Urinary bladder (tissue), 3 donors: ENCODE measurements at regions not wholly inside any gene's neighbourhood (a gene's known extent, or its start where the extent isn't known, plus 50 kb on each side); places are given as distances from the start of the nearest gene placed in this dataset.

Experiments used
- DNase-seq: peaks from one replicate; pipeline ENCODE4 v3.0.0-alpha.2; 2015; ENCODE audit errors: extremely low spot score
- H3K27ac ChIP-seq: one replicate; pipeline ENCODE4 v1.5.1; 2013; ENCODE audit warnings: low read depth, mild to moderate bottlenecking, moderate library complexity
- H3K36me3 ChIP-seq: one replicate; pipeline ENCODE4 v1.6.1; 2013; ENCODE audit warnings: mild to moderate bottlenecking, moderate library complexity; ENCODE audit not compliant: insufficient read depth
- H3K4me1 ChIP-seq: one replicate; pipeline ENCODE4 v1.6.1; 2013; ENCODE audit warnings: mild to moderate bottlenecking, moderate library complexity; ENCODE audit not compliant: insufficient read depth
- H3K4me3 ChIP-seq: one replicate; pipeline ENCODE4 v1.5.1; 2013; ENCODE audit warnings: low read depth, low read length
- WGBS: extraction: QIAGEN DNeasy Blood & Tissue Kit; methylation state at CpG from one replicate; pipeline ENCODE4 v1.1.7; 2013; 5-methylcytosine and 5-hydroxymethylcytosine counted together
- donor health status: healthy with polysubstance abuse.
- donor health status: healthy.

DNA sequence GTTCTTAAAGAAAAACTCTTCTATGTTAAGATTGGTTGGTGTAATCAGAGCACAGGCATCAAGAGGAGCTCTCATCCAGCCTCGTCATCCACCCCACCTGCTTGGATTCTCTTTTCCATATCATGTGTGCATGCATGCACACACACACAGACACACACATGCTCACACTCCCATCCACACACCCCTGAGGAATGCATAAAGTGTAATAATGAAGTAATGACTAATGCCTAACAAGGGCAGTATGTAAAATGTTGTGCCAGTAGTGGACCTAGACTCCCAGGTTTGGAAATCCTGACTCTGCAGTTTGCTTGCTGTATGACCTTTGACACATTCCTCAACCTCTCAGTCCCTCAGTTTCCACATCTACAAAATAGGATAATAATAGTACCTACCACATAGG is 280.0 kb upstream of the ANKRD55 start:
- no peak for DNase-seq
- Histone ChIP-seq H3K4me1 (no peaks in the 10 kb centered on the region), H3K4me3 (no peak overlapping the region), H3K36me3 (no peaks in the 10 kb centered on the region), H3K27ac (no peak overlapping the region)
- WGBS, result 0% methylated on average over 1 of the region's 1 CpG

GRCh38 chr5:56512313-56512996 is 279.3 kb upstream of the ANKRD55 start:
- H3K36me3 ChIP-seq, result no peaks in the 10 kb centered on the region
- 73% methylated on average over 6 of the region's 6 CpGs for WGBS
- H3K4me3 ChIP-seq, result no peak overlapping the region
- DNase-seq, result no peak
- H3K27ac ChIP-seq, result no peak overlapping the region
- H3K4me1 ChIP-seq, result no peaks in the 10 kb centered on the region

GRCh38 chr5:56511326-56511841 is 278.3 kb upstream of the ANKRD55 start:
- WGBS, result 94% methylated on average over 2 of the region's 2 CpGs
- H3K4me3 ChIP-seq, result no peak overlapping the region
- no peaks in the 10 kb centered on the region for H3K36me3 ChIP-seq
- H3K27ac ChIP-seq, result no peak overlapping the region
- no peaks in the 10 kb centered on the region for H3K4me1 ChIP-seq
- DNase-seq, result no peak

DNA sequence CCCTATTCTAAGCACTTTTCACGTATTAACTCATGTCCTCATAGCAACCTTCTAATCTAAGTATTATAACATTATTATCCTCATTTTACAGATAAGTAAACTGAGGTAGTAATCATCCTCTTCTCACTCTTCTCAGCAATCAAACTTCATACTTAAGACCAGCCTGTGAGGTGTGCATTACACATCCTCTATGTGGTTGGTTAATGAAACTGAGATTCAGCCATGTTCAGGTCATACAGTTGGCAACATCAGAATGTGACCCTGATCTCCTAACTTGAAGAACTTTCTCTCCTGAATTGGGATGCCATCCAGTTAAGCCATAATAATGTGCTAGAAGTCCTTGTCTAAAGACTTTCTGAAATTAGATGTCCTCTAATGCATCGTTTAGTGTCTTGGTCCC is 275.1 kb upstream of the ANKRD55 start:
- H3K36me3 ChIP-seq, result no peaks in the 10 kb centered on the region
- no peaks in the 10 kb centered on the region for H3K4me1 ChIP-seq
- no peak overlapping the region for H3K4me3 ChIP-seq
- WGBS, result 92% methylated on average over 2 of the region's 2 CpGs
- DNase-seq, result no peak
- H3K27ac ChIP-seq, result no peak overlapping the region

DNA sequence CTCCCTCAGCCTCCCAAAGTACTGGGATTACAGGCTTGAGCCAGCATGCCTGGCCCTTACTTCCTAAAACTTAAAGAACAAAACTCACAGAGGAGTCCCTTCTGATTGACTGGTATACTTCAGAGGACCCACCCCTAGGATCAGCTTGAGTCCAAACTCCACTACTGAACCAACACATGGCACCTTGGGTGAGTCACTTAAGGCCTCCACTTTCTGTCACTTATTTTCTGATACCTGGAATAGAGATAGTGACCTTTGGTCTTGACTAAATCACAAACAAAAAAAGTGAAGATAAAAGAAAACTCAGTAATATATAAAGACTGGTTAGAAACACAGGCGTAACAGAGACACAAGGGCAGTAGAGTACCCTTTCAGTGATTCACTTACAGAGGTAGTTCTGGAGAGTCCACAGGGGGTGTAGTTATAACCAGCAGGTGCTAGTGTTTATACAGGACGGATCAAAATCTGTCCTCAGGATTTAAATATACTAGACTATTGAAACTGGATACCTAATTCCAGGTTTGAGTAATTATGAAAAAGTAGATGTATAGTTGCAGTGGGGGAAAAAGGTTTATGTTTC is 274.3 kb upstream of the ANKRD55 start:
- Histone ChIP-seq H3K4me3 (no peak overlapping the region), H3K4me1 (no peaks in the 10 kb centered on the region), H3K27ac (no peak overlapping the region), H3K36me3 (no peaks in the 10 kb centered on the region)
- DNase-seq, result no peak
- 92% methylated on average over 2 of the region's 2 CpGs for WGBS

GRCh38 chr5:56506211-56506965 is 273.3 kb upstream of the ANKRD55 start:
- DNase-seq, result no peak
- WGBS, result 80% methylated on average over 4 of the region's 4 CpGs

GRCh38 chr5:56503929-56504328 is 270.8 kb upstream of the ANKRD55 start:
- Histone ChIP-seq H3K36me3 (no peaks in the 10 kb centered on the region), H3K4me1 (no peaks in the 10 kb centered on the region), H3K4me3 (no peak overlapping the region), H3K27ac (no peak overlapping the region)
- 95% methylated on average over 3 of the region's 3 CpGs for WGBS
- DNase-seq, result no peak

More at GRCh38 chr5:56506211-56506965, 273.3 kb upstream of the ANKRD55 start:
- no peak overlapping the region for H3K27ac ChIP-seq
- H3K36me3 ChIP-seq, result no peaks in the 10 kb centered on the region
- no peak overlapping the region for H3K4me3 ChIP-seq
- H3K4me1 ChIP-seq, result no peaks in the 10 kb centered on the region

- 83% methylated on average over 5 of the region's 5 CpGs for WGBS
- H3K4me1 ChIP-seq, result no peaks in the 10 kb centered on the region
- no peaks in the 10 kb centered on the region for H3K36me3 ChIP-seq
- H3K4me3 ChIP-seq, result no peak overlapping the region
- DNase-seq, result no peak
- no peak overlapping the region for H3K27ac ChIP-seq
Measured at GRCh38 chr5:56501781-56502557, 268.8 kb upstream of the ANKRD55 start.

GRCh38 chr5:56499901-56500300 is 266.8 kb upstream of the ANKRD55 start:
- WGBS, result 81% methylated on average over 5 of the region's 5 CpGs
- H3K4me1 ChIP-seq, result no peaks in the 10 kb centered on the region

DNA sequence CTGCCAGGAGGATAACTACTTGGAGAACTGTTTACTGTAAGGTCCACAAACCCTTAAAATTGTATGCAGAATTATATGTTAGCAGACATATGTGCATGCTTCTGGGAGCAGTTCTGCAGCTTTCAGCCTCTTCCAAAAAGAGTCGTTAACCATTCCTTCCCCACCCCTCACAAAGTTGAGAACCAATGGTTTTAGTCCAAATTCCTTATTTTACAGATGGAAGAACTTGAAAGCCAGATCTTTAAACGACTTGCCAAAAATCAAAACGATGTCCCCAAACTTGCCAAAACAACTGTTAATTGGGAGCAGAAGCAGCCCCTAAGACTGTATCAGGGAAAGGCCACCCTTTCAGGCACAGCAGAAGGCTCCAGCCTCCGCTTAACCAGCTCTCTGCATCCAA is 266.4 kb upstream of the ANKRD55 start:
- no peaks in the 10 kb centered on the region for H3K36me3 ChIP-seq
- 70% methylated on average over 4 of the region's 4 CpGs for WGBS
- DNase-seq, result no peak

More at GRCh38 chr5:56499901-56500300, 266.8 kb upstream of the ANKRD55 start:
- no peak for DNase-seq
- no peak overlapping the region for H3K4me3 ChIP-seq
- no peak overlapping the region for H3K27ac ChIP-seq
- no peaks in the 10 kb centered on the region for H3K36me3 ChIP-seq

DNA sequence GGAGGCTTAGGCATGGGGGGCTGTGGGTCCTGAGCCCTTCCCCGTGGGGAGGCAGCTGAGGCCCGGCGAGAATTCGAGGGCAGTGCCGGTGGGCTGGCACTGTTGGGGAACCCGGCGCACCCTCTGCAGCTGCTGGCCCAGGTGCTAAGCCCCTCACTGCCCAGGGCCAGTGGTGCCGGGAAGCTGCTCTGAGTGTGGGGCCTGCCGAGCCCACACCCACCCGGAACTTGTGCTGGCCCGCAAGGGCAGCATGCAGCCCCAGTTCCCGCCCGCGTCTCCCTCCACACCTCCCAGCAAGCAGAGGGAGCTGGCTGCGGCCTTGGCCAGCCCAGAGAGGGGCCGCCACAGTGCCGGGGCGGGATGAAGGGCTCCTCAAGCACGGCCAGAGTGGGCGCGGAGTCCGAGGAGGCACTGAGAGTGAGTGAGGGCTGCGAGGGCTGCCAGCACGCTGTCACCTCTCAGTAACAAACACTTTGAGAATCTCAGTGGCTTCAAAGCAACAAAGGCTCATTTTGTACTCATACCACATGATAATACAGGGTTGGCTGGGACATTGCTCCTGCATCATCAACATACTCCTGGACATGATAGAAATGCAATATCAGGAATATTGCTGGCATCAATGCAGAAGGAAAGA is 265.7 kb upstream of the ANKRD55 start:
- H3K4me1 ChIP-seq, result no peaks in the 10 kb centered on the region
- no peak overlapping the region for H3K4me3 ChIP-seq
- no peak overlapping the region for H3K27ac ChIP-seq
- WGBS, result 94% methylated on average over 24 of the region's 24 CpGs
- no peak for DNase-seq
- H3K36me3 ChIP-seq, result no peaks in the 10 kb centered on the region

More for the DNA sequence above, 266.4 kb upstream of the ANKRD55 start:
- H3K4me3 ChIP-seq, result no peak overlapping the region
- no peak overlapping the region for H3K27ac ChIP-seq
- H3K4me1 ChIP-seq, result no peaks in the 10 kb centered on the region

DNA sequence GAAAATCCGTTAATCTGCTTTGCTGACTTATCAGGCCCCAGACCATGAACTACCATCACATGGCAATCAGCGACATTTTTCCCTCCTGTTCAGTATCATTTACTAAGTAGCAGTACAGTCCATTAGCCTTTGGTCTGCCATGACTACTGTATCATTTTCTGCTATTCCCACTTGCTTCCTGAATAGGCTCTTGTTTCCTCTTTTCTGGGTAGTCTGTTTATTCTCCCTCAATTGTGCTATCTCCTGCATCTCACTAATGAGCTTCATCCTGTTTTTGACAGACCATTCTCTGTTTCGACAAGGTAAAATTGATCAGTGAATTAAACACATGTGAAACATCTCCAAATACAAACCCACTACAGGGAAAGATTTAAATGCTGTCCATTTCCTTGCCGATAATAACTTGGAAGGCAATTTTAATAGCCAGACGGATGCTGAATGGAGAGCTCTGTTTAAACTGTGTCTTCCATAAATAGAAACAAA is 263.5 kb upstream of the ANKRD55 start:
- Histone ChIP-seq H3K4me3 (no peak overlapping the region), H3K4me1 (no peaks in the 10 kb centered on the region), H3K36me3 (no peaks in the 10 kb centered on the region), H3K27ac (no peak overlapping the region)
- DNase-seq, result no peak
- WGBS, result 53% methylated on average over 5 of the region's 5 CpGs

GRCh38 chr5:56494300-56494731 is 261.2 kb upstream of the ANKRD55 start:
- no peaks in the 10 kb centered on the region for H3K36me3 ChIP-seq
- no peak overlapping the region for H3K4me3 ChIP-seq
- no peak for DNase-seq
- no peaks in the 10 kb centered on the region for H3K4me1 ChIP-seq
- H3K27ac ChIP-seq, result no peak overlapping the region
- 30% methylated on average over 7 of the region's 7 CpGs for WGBS
